ENCODE measurements at regions not wholly inside any gene's neighbourhood (a gene's known extent, or its start where the extent isn't known, plus 50 kb on each side); places are given as distances from the start of the nearest gene placed in this dataset.

- TF ChIP-seq CTCF (conservative IDR thresholded peaks at IDR 0.05 in 1 of 2, IDR thresholded peaks at IDR 0.05 in 1 of 2; ENCODE audit: extremely low read depth in 1 of 2, insufficient read depth in 1 of 2, low read depth in 1 of 2, low read length in 2 of 2) = no peak
- TF ChIP-seq EZH2 (IDR thresholded peaks at IDR 0.05; ENCODE audit: borderline replicate concordance, low read length) = no peak
Measured at GRCh38 chr1:56329970-56330369, 249.4 kb downstream of the PLPP3 start.

Data from mammary epithelial cell (primary cell).